IMR-90 (cell line): ENCODE measurements at regions not wholly inside any gene's neighbourhood (a gene's known extent, or its start where the extent isn't known, plus 50 kb on each side); places are given as distances from the start of the nearest gene placed in this dataset.

Experiments
- ATAC-seq: fragments of 200-7000 bp; cut with Tn5 transposase; 2 replicates; pipeline ENCODE4 v1.9.1; 2020; ENCODE audit warnings: low read depth, mild to moderate bottlenecking, moderate library complexity
- BruUV-seq: library from RNA; stranded (reverse); fragments of 400-500 nt; replicated peaks from 2 replicates; lab custom pipeline; 2021; lab: Mats Ljungman, UMichigan
- CTCF ChIA-PET: fragments of 300-600 bp; formaldehyde crosslinking; extraction: SDS; loops from one replicate; lab custom pipeline; 2021; ENCODE audit warnings: antibody characterized with exemption; lab: Yijun Ruan, JAX
- POLR2A ChIA-PET: fragments of 300-600 bp; sonication (Branson Sonifier 250); formaldehyde crosslinking; loops from one replicate; lab custom pipeline; 2022; ENCODE audit warnings: antibody characterized with exemption; ENCODE audit not compliant: unreplicated experiment; lab: Charles Lee
- DNase-seq: peaks from one replicate; pipeline ENCODE4 v3.0.0; 2013
- H2AFZ ChIP-seq: replicated peaks from 2 replicates; pipeline ENCODE3; 2013; ENCODE audit warnings: low read length, mild to moderate bottlenecking; ENCODE audit not compliant: poor library complexity
- H2AK5ac ChIP-seq: 2 replicates; pipeline ENCODE4 v1.6.1; 2013; ENCODE audit warnings: low read depth, low read length, inconsistent platforms
- H2AK9ac ChIP-seq: replicated peaks from 2 replicates; pipeline ENCODE3; 2013; ENCODE audit warnings: mild to moderate bottlenecking, low read depth, low read length, moderate library complexity; ENCODE audit not compliant: poor library complexity
- H2BK120ac ChIP-seq: 2 replicates; pipeline ENCODE4 v1.6.1; 2013; ENCODE audit warnings: low read depth, low read length, inconsistent platforms
- H2BK15ac ChIP-seq: 3 replicates; pipeline ENCODE4 v1.6.1; 2013; ENCODE audit warnings: low read depth, low read length, inconsistent platforms
- H2BK20ac ChIP-seq: 2 replicates; pipeline ENCODE4 v1.6.1; 2013; ENCODE audit warnings: low read depth, mild to moderate bottlenecking, inconsistent platforms, low read length, moderate library complexity
- H2BK5ac ChIP-seq: 2 replicates; pipeline ENCODE4 v1.6.1; 2013; ENCODE audit warnings: mild to moderate bottlenecking, low read depth, low read length, inconsistent platforms; ENCODE audit not compliant: poor library complexity, severe bottlenecking
- H3K14ac ChIP-seq: replicated peaks from 2 replicates; pipeline ENCODE4 v1.6.1; 2013; ENCODE audit warnings: low read depth, low read length, inconsistent platforms
- H3K18ac ChIP-seq: 2 replicates; pipeline ENCODE4 v1.6.1; 2013; ENCODE audit warnings: low read depth, low read length, control low read depth
- H3K23ac ChIP-seq: 2 replicates; pipeline ENCODE4 v1.6.1; 2013; ENCODE audit warnings: low read depth, low read length, inconsistent platforms
- H3K27ac ChIP-seq: 2 replicates; pipeline ENCODE4 v1.5.1; 2013; ENCODE audit warnings: mild to moderate bottlenecking, control low read depth, low read length; ENCODE audit not compliant: insufficient read depth
- H3K27me3 ChIP-seq: 2 replicates; pipeline ENCODE4 v1.6.1; 2013; ENCODE audit warnings: low read length; ENCODE audit not compliant: control insufficient read depth, insufficient read depth
- H3K36me3 ChIP-seq: 2 replicates; pipeline ENCODE4 v1.6.1; 2013; ENCODE audit warnings: low read length, mixed read lengths; ENCODE audit not compliant: control insufficient read depth, insufficient read depth
- H3K4ac ChIP-seq: 2 replicates; pipeline ENCODE4 v1.6.1; 2013; ENCODE audit warnings: low read depth, low read length, inconsistent platforms
- H3K4me1 ChIP-seq: 2 replicates; pipeline ENCODE4 v1.6.1; 2013; ENCODE audit warnings: low read length, mixed read lengths; ENCODE audit not compliant: control insufficient read depth, insufficient read depth
- H3K4me2 ChIP-seq: 2 replicates; pipeline ENCODE4 v1.6.1; 2013; ENCODE audit warnings: low read depth, mild to moderate bottlenecking, control low read depth, low read length, moderate library complexity
- H3K4me3 ChIP-seq: 2 replicates; pipeline ENCODE4 v1.5.1; 2013; ENCODE audit warnings: low read depth, mild to moderate bottlenecking, control low read depth, low read length, moderate library complexity; ENCODE audit not compliant: insufficient read depth
- H3K56ac ChIP-seq: 2 replicates; pipeline ENCODE4 v1.6.1; 2013; ENCODE audit warnings: low read length, inconsistent platforms; ENCODE audit not compliant: insufficient read depth; ENCODE audit errors: extremely low read depth
- H3K79me1 ChIP-seq, 2 experiments: 2 replicates each; pipeline ENCODE4 v1.6.1; 2013; ENCODE audit warnings: low read length in 2 of 2, inconsistent platforms in 1 of 2, low read depth in 1 of 2
- H3K9ac ChIP-seq: 2 replicates; pipeline ENCODE4 v1.6.1; 2013; ENCODE audit warnings: low read depth, low read length, control low read depth
- H3K9me1 ChIP-seq: 2 replicates; pipeline ENCODE4 v1.6.1; 2013; ENCODE audit warnings: low read length, inconsistent platforms; ENCODE audit not compliant: insufficient read depth
- H3K9me3 ChIP-seq: 2 replicates; pipeline ENCODE4 v1.6.1; 2013; ENCODE audit warnings: low read length; ENCODE audit not compliant: control insufficient read depth, insufficient read depth
- H4K20me1 ChIP-seq: 2 replicates; pipeline ENCODE4 v1.6.1; 2013; ENCODE audit warnings: low read length, inconsistent platforms; ENCODE audit not compliant: insufficient read depth
- H4K5ac ChIP-seq: 2 replicates; pipeline ENCODE4 v1.6.1; 2013; ENCODE audit warnings: mild to moderate bottlenecking, low read depth, low read length, control low read depth
- H4K8ac ChIP-seq, 2 experiments: 2 replicates each; pipeline ENCODE4 v1.6.1; 2013; ENCODE audit warnings: low read depth in 2 of 2, low read length in 2 of 2, control low read depth in 1 of 2, inconsistent platforms in 1 of 2
- H4K91ac ChIP-seq: 2 replicates; pipeline ENCODE4 v1.6.1; 2013; ENCODE audit warnings: low read depth, low read length, inconsistent platforms; ENCODE audit not compliant: insufficient read depth
- BHLHE40 ChIP-seq: fragments of 150-350 bp; IDR thresholded peaks from 2 replicates; pipeline ENCODE4 v1.6.1; 2016; ENCODE audit warnings: mild to moderate bottlenecking, low read depth, low read length
- CHD1 ChIP-seq: IDR thresholded peaks from 2 replicates; pipeline ENCODE4 v1.6.1; 2012; ENCODE audit warnings: low read depth, low read length, improper control_type of control experiment
- FOS ChIP-seq: fragments of 150-350 bp; IDR thresholded peaks from 2 replicates; pipeline ENCODE4 v1.6.1; 2016; ENCODE audit warnings: low read depth, low read length
- MXI1 ChIP-seq: IDR thresholded peaks from 2 replicates; pipeline ENCODE4 v1.6.1; 2012; ENCODE audit warnings: low read depth, mild to moderate bottlenecking, low read length, moderate library complexity, borderline replicate concordance
- POLR2A ChIP-seq: IDR thresholded peaks from 2 replicates; pipeline ENCODE4 v1.6.1; 2012; ENCODE audit warnings: mild to moderate bottlenecking, low read depth, low read length
- RCOR1 ChIP-seq: IDR thresholded peaks from 2 replicates; pipeline ENCODE4 v1.6.1; 2012; ENCODE audit warnings: mild to moderate bottlenecking, low read length, improper control_type of control experiment; ENCODE audit not compliant: insufficient replicate concordance
- RFX5 ChIP-seq: IDR thresholded peaks from 2 replicates; pipeline ENCODE4 v1.8.0; 2012; ENCODE audit warnings: low read depth, mild to moderate bottlenecking, low read length, moderate library complexity
- SMC3 ChIP-seq: fragments of 150-350 bp; IDR thresholded peaks from 2 replicates; pipeline ENCODE4 v1.6.1; 2016; ENCODE audit warnings: low read depth, mild to moderate bottlenecking, antibody characterized with exemption, low read length, moderate library complexity
- WGBS, 2 experiments: methylation state at CpG; one replicate each; pipeline versions ENCODE4 v1.1.5 to v1.1.7; 2013; ENCODE audit warnings: missing lambda C conversion rate in 2 of 2; ENCODE audit not compliant: insufficient read length in 1 of 2; ENCODE audit errors: extremely low coverage in 2 of 2; 5-methylcytosine and 5-hydroxymethylcytosine counted together
- dilution Hi-C: fragments of 300-500 bp; cut with HindIII; formaldehyde crosslinking; loops from one replicate; pipeline ENCODE4 v1.14.3; 2018; ENCODE audit warnings: low sequenced_read_pairs; ENCODE audit not compliant: unreplicated experiment
- in situ Hi-C: fragments of 300-500 bp; cut with MboI; formaldehyde crosslinking; loops from 3 replicates; pipeline ENCODE4 v1.14.3; 2019; ENCODE audit warnings: low sequenced_read_pairs, inconsistent platforms, mixed read lengths
- intact Hi-C: fragments of 100-400 bp; cut with micrococcal nuclease; formaldehyde crosslinking; loops from 2 replicates; pipeline ENCODE4 v1.10.0; 2022

DNA sequence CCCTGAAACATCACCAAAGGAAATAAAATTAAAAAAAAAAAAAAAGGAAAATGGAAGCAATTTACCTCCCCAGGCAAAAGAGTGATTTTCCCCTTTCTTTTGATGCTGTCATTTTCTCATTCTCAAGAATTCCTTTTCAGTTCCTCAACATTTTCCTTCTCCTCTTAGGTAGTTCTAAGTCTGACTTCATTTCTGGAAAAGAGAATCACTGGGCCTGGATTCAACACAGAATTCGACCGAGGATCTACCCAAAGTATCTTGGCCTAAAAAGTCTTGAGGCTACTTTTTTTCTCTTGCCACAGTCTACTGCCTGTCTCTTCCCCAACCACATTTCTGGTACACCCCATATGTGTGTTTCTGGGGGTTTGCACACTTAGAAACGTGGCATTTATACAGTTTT lies 717.8 kb upstream of the TBX3 start:
- H2BK20ac ChIP-seq = no peak overlapping the region; the same call in 1 of the 2 replicates
- H4K20me1 ChIP-seq = no peaks in the 10 kb centered on the region
- ChIA-PET POLR2A (no interaction called here), CTCF (no interaction called here)
- H4K8ac ChIP-seq = no peak overlapping the region
- BruUV-seq = no TSS peak
- H3K9me3 ChIP-seq = peaks cover 6% of the 10 kb centered on the region
- no peak for TF ChIP-seq RFX5
- no peak for TF ChIP-seq BHLHE40
- no peak for TF ChIP-seq MXI1
- TF ChIP-seq POLR2A = no peak
- no peak for TF ChIP-seq RCOR1
- TF ChIP-seq SMC3 = no peak
- no peak for TF ChIP-seq FOS
- TF ChIP-seq CHD1 = no peak
- H3K4ac ChIP-seq = no peak overlapping the region
- in situ Hi-C loops = no loop called here
- H3K14ac ChIP-seq = no peak overlapping the region
- no peaks in the 10 kb centered on the region for H3K79me1 ChIP-seq
- no peak overlapping the region for H3K56ac ChIP-seq
- DNase-seq (no peak), ATAC-seq (no peak)
- H4K91ac ChIP-seq = no peak overlapping the region
- intact Hi-C loops = no loop called here
- H3K4me3 ChIP-seq = no peak overlapping the region
- no peak overlapping the region for H2AFZ ChIP-seq
- H3K9me1 ChIP-seq = peaks cover 5% of the 10 kb centered on the region
- no peaks in the 10 kb centered on the region for H3K36me3 ChIP-seq
- H3K23ac ChIP-seq = no peak overlapping the region
- H3K4me1 ChIP-seq = peaks cover 8% of the 10 kb centered on the region
- H4K5ac ChIP-seq = no peak overlapping the region
- H3K27ac ChIP-seq = no peak overlapping the region
- dilution Hi-C loops = no loop called here
- H2AK9ac ChIP-seq = no peak overlapping the region
- peak overlapping the region; percentile 23; the same call in 1 of the 3 replicates for H2BK15ac ChIP-seq
- H3K9ac ChIP-seq = no peak overlapping the region
- no peak overlapping the region for H2BK120ac ChIP-seq
- H2AK5ac ChIP-seq = no peak overlapping the region
- no peak overlapping the region for H2BK5ac ChIP-seq
- no peaks in the 10 kb centered on the region for H3K27me3 ChIP-seq
- no peak overlapping the region for H3K4me2 ChIP-seq
- no CpG with 5 or more reads among the region's 3 CpGs for WGBS, 2 experiments
- no peak overlapping the region for H3K18ac ChIP-seq
